Nucleus accumbens (tissue), 56 donors: ENCODE measurements at regions not wholly inside any gene's neighbourhood (a gene's known extent, or its start where the extent isn't known, plus 50 kb on each side); places are given as distances from the start of the nearest gene placed in this dataset.

Experiments
- DNase-seq, 56 donors: peaks; one replicate each; lab custom pipeline; 2025; lab: John Stamatoyannopoulos, UW

GRCh38 chrX:112163906-112164305 is 81.3 kb upstream of the TRPC5 start:
- DNase-seq: no peak

- DNase-seq: no peak
Observed at GRCh38 chrX:112148397-112148796, 65.8 kb upstream of the TRPC5 start.

DNA sequence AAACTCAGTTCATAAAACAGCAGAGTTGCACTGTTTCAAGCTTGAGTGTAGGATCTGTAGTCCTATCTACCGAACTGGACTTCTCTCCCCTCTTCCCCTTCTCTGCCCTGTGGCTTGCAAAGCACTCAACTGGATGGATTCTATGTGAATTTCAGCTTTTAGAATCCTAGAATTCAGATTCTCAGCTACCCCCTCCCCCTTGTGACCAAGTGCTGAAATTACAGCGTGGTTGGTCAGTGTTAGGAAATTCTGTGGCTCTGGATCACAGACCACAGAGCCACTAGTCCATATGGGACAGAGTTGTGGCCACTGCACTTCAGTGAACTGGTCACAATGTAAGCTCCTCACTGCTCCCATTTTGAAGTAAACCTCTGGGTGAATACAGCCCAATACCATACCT is 64.6 kb upstream of the TRPC5 start:
- peak in 14 of 56 donors; percentile 0 to 12 (median 0) for DNase-seq

DNA sequence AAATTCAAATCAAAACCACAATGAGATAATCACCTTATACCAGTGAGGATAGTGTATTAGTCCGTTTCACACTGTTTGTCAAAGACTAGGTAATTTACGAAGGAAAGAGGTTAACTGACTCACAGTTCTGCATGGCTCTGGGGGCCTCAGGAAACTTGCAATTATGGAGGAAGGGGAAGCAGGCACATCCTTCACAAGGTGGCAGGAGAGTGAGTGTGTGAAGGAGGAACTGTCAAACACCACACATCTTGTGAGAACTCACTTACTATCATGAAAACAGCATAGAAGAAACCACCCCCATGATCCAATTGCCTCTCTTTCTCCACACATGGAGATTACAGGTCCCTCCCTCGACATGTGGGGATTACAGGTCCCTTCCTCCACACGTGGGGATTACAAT is 54.7 kb upstream of the TRPC5 start:
- no peak for DNase-seq
